CD4-positive, alpha-beta T cell treated with Interleukin-10 for 1 hour (primary cell): ENCODE measurements at regions not wholly inside any gene's neighbourhood (a gene's known extent, or its start where the extent isn't known, plus 50 kb on each side); places are given as distances from the start of the nearest gene placed in this dataset.

Experiments used
- DNase-seq: peaks from one replicate; pipeline ENCODE4 v3.0.0-alpha.2; 2020

DNA sequence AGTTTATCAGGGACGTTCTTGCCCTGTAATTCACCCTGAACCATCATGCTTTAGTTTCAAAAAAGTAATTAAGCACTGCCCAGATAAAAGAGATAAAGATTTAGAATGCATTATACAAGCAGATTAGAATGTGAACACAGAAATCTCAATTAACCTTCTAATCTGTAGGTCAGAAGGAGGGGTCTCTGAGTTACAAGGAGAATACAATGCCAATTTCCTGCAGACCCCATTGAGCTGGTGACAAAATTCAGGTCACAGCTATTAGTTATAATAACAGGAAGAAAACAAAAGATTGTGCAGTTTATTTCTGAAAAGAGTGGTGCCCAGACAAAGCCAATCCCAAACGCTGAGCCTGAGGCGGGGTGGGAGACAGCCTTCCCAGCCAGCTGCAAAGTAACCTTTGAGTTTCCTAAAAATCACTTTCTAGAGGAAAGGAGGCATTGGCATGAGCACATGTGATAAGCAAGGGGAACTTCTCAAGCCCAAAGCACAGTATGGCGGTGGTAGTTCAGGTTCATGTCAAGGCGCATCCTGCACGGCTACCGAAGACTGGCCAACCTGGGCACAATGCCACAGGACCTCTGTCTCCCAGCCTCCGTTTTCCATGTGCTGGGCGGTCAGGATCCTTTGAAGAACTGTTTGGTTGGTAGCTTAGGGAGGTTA lies 192.5 kb downstream of the TTLL2 start:
- DNase-seq: no peak

DNA sequence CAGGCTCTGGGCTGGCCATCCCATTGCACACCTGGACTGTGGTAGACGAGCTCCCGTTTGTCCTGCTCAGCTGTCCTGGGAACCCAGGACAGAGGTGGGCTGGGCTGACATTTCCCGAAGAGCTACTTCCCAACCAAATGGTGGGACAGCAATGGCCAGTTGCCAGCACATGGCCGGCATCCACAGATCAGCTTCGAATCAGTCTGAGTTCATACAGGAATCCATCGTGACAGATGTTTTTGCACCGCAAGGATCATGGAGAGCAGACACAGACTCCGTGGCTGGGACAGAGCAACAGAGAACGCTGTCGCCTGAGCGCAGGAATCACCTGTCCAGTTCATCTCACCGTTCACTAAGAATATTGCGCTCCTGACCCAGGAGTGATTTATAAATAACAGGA lies 198.5 kb downstream of the TTLL2 start:
- no peak for DNase-seq

DNA sequence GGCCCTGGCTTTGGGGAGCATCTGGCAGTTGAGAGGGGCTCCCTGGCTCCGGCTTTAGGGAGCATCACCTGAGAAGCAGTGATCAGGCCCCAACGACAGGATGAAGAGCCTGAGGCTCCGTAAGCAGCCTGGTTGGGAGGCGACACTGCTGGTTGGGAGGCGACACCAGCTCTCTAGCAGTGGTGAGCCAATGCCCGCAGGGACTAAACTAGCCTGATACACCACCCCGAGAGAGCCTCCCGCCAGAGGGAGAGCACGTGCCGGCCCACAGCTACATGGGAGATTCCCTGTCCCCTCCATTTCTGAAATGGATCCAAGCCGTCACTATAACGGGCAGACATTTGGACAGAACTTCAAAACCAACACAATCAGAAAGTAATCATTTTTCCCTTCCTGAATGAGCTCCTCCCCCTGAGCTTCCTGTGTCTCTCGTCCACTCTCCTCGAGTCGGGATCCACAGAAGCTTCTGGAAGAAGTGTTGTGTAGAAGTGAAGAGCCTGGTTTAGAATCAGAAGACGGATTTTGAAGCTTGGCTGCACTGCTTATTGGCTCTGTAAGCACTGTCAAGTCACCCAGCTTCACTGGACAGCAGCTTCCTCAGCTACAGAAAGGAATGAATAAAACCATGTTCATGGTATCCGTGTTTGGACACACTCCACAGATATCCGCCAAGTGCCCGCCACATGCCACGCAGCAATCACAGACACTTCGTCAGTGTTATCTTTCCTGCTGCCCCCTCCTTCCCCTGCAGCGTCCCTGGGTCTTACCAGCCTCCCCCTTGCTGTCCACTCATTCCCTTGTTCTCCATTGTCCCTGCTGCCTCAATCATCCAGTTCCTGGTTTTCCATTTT lies 199.6 kb downstream of the TTLL2 start:
- no peak for DNase-seq

DNA sequence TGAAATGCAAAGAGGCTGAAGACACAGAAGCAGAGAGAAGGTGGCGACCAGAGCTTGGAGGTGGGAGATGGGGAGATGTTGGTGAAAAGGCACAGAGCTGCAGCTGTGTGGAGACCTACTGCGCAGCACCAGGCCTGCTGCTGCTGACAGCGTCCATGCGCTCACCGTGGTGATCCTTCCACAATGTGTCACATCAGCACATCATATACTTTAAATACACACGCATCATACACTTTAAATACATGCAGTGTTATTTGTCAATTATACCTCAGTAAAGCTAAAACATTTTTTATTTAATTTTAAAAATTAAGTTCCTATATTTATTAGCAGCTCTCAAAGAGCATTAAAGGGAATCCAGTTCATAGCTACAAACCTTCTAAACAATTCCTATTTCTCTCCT lies 200.9 kb downstream of the TTLL2 start:
- no peak for DNase-seq

DNA sequence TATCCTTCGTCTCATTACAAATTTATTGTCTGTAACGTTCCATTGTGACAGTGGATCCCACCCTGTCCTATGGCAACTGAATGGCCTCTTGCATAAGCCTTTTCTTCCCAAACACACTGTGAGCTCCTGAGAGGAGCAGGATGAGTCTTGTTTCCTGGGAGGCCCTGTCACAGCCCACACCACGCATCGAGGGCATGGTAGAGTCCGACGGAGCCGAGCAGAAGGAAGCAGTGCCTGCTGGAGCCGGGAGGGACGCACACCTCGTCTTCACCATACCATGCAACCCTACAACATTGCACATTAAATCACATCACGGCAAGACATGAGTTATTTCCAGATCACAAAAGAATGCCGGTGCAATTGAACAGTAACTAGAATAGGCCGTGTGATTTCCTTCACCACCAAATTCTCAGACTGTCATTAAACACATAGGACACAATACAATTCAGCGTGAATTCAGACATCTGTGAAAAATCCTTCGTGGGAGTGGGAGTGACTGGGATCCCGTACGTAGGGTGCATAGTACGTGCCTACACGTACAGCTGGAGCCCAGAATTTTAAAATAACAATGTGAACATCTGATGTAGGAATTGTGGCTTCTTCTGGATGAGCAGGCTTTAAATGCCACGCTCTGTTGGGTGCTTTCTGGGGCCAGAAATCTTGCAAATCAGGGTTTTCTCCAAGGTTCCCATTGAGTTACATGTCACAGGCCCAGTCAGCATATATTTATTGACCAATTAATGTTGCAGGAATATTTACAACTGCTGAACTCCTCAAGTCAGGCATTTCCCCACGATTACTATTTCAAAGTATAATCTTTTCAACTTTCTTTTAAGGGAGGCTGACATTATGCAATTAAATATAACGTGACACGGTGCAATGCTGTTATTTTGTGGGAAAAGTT lies 201.8 kb downstream of the TTLL2 start:
- no peak for DNase-seq

DNA sequence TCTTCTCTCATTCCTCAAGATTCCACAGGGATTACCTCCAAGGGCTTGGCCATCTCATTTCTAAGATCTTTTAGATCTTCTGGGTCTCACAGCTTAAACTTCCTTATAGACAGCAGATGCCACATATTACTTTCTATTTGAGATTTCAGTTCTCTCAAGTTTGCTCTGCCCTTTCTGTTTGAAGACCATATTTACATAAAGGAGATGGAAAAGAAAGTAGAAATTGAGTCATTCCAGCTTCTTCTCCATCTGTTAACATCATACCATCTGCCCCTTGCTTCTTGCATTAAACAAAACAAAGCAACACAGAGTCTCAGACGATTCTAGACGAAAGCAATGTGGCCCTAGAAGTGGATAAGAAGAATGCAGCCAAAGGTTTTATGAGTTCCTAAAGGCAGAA lies 203.4 kb downstream of the TTLL2 start:
- DNase-seq: no peak

DNA sequence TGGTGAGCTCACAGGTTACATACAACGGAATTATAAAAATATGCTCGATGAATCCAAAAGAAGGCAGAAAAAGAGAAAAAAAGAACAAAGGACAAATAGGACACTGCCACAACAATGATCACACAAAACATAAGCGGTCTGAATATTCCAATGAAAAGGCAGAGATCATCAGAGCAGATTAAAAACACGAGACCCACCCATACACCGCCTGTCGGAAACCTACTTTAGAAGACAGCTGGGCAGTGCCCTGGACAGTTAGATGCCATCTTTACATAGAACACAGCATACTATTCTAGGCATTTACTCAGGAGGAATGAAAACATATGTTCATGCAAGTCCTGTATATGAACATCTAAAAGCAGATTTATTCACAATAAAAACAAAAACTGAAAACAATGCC lies 204.1 kb downstream of the TTLL2 start:
- no peak for DNase-seq

DNA sequence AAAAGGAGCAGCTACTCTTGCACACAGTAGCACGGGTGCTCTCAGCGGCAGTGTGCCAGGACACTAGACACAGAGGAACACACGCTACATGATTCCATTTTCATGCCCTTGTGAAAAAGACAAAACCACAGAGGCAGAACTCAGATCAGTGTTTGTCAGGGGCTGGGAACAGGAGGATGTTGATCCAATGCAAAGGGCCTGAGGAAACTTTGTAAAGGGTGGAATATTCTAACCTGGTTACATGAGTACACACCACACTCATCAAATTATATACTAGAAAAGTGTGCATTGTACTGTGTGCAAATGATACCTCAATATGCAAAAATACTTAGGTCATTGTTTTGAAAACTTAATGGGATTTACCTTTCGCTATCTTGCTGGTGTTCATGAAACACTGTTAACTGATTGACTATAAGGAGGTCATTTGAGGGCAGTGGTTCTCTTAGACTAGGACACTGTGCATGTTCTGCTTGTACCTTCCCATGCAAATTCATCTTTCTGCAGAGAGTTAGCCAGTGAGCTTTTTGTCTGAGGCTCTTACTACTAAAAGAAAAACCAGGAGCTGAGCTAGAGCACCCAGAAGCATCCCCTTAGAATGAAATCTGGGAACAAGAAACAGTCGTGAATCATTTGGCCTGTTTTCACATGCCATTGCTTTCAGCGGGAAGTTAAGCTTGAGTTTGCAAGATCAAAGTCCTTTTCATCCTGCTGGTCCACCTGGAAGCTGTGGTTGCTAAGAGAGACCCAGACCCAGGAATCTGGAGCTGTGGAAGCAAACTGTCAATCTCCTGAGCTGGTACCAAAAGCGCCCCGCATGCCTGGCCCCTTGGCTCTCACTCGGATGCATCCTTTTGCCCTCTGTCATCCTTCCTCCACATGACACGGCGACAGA lies 204.8 kb downstream of the TTLL2 start:
- DNase-seq: no peak

DNA sequence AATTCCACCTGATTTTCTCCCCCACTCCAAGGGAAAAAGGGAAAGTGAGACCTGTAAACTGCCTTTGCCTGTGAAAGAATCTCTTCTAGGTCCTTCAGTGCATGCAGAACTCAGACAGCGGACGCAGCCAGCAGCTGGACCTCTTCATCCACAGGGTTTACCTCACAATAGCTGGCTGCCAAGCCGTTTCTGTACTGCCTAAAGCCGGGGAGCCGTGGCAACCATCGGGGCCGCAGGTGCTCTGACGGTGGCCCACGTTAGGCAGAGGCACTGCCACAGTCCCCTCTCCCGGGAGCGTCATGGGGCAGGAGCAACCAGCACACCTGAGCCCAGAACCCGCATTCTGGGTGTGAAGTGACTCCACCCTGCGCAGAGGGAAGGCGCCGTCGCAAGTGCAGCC lies 206.1 kb downstream of the TTLL2 start:
- no peak for DNase-seq

DNA sequence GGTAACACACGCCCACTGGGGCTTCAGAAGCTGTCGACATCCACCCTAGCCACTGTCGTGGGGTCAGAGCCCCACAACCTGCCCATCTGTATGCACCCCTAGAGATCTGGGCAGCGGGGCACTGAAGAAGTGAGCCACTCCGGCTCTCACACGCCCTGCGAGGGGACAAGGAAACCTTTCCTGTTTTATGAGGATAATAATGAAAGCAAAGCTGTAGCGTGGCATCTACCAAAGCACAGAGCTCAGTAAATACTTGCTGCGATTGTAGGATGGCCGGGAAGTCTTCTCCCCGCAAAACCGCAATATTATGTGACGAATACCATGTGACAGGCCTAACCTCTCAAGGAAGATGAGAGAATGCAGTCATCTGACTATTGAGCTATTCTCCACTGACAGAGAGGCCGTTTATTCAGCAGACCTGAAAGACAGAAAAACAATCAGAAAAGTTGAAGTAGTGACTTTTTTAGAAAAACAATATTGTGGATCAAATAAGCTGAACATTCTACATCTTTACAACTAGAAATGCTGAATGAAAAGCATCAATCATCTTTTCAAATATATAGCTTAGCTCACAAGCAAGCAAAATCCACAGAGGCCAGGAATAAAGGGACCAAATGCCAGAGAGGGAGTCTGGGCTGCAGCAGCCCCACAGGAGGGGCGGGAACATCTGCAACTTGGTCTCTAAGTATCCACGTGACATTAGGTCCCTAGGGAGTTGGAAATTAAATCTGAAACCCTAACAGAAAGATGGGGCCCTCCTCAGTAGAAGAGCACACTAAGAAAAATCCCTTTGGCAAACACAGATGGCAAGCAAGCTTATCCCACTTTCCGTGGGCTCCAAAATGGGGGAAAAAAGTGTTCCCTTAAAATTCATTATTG lies 207.8 kb downstream of the TTLL2 start:
- DNase-seq: no peak

DNA sequence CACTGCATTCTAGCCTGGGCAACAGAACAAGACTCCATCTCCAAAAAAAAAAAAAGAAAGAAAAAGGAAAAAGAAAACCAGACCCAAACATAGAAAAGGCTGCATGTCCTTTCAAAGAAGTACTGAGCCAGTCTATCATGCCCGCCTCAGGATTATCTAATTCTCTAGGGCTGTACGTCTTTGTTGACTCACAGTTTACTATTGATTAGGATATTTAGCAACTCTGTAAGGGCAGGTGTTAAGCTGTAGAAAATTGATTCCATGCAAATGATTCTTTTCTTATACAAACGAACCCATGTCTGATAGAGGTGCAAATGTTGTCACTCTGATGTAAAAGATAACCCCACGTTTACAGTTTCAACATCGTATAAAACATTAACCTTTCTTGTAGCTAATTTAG lies 209.0 kb downstream of the TTLL2 start:
- DNase-seq: no peak

DNA sequence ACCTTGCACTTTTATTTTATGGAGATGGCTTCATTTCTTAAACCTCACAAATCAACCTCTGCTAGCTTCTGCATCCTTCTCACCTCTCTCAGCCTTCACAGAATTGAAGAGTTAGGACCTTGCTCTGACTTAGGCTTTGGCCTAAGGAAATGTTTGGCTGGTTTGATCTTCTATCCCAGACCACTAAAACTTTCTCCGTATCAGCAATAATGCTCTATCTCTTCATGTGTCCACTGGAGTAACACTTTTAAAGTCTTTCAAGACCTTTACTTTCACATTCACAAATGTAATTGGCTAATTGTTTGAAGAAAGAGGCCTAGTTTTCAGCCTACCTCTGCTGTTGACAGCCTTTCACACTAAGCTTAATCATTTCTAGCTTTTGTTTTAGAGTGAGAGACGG lies 212.9 kb downstream of the TTLL2 start:
- DNase-seq: no peak

DNA sequence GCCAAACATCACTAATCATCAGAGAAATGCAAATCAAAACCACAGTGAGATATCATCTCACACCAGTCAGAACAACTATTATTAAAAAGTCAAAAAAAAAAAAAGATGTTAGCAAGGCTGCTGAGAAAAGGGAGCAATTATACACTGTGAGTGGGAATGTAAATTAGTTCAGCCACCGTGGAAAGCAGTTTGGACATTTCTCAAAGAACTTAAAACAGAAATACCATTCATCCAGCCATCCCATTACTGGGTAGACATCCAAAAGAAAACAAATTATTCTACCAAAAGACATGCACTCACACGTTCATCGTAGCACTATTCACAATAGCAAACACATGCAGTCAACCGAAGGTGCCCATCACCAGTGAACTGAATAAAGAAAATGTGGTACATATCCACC lies 213.9 kb downstream of the TTLL2 start:
- no peak for DNase-seq

DNA sequence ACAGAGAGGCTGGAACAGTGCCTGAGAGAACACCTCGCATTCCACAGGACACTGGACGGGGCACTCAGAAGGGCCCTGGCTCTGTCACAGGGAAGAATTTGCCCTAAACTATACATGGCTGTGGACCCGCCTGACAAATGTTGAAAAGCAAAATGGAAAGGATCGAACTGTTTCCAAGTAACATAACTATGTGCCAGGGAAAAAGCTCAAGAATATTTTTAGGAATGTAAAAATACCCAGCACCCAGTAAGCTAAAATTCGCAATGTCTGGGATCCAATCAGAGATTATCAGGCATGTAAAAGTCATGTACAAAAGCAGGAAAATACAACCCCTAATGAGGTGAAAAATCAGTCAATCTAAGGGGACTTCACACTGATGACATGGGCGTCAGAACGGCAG lies 215.9 kb downstream of the TTLL2 start:
- DNase-seq: no peak

DNA sequence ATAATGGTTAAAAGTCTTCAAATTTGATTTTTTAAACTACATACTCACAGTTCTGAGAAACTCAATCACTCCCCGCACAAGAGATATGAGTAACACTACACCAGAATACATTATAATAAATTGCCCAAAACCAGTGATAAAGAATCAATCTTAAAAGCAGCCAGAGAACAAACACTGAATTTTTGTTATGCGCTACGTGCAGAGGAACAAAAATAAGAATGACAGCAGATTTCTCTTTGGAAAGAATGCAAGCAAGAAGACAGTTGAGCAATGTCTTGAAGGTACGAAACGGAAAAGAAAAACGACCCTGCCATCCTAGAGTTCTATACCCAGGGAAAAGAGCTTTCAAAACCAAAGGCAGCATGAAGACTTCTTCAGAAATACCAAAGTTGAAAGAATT lies 216.7 kb downstream of the TTLL2 start:
- DNase-seq: no peak

DNA sequence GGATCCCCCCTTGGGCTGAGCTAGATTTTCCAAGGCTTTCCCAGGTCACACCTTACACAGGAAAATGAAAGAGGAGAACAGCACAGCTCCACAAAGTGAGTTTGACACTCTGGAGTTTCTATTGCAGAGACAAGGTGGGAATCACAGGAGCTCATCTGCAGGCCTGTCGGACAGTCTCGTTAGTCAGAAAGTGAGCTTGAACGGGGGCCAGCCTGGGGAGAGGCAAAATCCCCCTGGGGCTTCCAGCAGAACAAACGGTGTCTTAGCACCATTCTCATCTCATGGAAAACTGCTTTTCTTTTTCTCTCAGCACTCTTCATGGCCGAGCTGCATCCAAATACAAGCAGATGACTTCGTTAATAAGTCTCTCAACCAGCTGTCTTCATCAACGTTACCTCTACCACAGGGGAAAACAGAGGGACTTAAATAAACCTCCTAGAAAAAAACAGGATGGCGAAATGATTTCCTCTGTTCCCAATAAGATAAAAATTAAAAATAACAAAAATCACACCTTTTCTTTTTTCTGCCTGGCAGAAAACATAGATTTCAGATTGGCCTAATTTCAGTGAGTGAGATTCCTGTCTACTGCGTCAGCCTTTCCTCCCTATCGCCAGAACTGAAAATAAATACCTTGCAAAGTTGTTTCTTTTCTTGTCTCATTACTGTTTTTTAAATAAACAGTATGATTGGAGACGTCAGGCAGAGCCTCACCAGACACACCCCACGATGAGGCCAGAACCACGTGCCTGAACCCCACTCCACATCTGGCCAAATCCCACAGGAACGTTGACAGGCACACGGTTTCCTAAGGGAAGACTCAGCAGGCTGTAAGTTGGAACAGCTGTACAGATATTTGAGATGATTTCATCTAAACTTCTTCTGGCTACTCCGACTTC lies 219.0 kb downstream of the TTLL2 start:
- no peak for DNase-seq

DNA sequence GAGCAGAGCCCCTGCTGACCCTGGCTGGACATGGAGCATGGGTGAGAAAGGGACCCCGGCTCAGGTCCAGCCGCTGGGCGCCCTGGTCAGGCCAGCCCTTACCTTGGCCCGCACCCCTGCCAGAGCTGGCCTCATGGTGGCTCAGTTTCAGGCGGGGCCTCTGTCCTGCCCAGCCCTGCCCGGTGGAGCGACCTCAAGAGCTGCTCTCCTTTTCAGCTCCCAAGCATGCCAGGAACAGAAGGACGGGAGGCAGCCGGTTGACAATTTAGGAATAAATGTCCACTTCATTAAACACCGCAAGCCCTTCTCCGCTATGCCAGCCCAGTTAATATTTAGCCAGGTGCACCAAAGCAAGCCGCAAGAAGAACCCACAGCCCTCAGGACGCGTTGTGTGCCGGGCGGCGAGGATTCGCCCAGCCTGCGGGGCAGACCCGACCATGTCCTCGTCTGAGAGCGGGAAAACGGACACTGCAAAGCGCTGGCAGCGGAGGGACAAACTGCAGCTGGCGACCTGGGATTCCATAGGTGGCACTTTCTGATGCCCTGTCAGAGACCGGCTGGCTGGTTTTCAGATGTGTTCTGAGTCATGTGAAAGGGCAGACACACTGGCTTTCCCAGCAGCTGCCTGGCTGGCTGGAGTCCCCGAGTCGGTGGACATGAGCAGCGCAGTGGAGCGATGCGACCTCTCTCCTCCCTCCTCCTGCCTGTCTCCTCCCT lies 221.9 kb downstream of the TTLL2 start:
- no peak for DNase-seq

DNA sequence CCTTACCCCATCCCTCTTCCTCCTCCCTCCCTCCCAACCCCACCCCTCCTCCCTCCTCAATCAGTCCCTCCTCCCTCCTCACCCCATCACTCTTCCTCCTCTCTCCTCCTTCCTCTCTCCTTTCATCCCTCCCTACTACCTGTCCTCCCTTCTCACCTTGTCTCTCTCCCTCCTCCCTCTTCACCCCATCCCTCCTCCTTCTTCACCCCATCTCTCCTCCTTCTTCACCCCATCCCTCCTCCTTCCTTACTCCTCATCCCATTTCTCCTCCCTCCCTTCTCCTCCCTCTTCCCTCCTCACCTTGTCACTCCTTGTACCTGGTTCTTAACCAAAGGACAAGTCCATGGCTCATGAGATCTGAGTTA lies 222.4 kb downstream of the TTLL2 start:
- DNase-seq: no peak

DNA sequence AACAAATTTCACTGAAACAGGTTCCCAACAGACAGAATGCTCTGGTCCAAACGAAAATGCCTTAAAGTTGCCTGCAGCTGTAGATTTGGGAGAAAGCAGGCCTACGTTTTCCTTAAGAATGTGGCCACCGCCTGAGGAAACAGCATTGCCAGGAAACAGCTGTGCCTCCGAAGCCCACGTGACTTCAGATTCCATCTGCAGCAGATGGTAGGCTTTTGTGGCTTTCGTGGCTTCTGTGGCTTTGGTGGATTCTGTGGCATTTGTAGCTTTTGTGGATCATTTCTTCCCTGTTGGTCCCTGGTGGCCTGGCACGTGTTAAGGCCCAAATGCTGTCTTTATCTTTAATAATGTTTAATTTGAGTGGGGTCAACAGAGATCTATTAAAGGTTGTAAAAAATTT lies 222.9 kb downstream of the TTLL2 start:
- DNase-seq: no peak

DNA sequence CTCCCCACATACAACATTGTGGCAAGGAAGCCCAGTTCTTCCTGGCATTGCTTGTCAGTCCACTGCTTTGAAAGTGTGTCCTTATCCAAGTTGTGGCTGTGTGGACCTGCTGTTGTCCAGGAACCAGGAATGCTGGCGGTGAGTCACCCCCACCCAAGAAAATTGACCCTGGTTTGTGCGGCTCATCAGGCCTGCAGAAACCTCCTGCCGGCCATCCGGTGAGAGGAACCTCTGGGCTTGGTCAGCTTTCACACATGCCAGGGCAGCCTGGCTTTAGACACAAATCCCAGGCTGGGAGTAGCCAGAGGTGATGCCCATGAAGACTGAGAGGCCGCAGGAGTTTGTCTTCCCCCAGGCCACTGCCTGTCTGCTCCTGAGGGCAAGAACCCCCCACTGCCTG lies 223.6 kb downstream of the TTLL2 start:
- no peak for DNase-seq
